Left kidney (tissue), 1 donor: ENCODE measurements at regions not wholly inside any gene's neighbourhood (a gene's known extent, or its start where the extent isn't known, plus 50 kb on each side); places are given as distances from the start of the nearest gene placed in this dataset.

Experiments
- DNase-seq: peaks from one replicate; pipeline ENCODE4 v3.0.0-alpha.2; 2013

- no peak for DNase-seq
These were observed 51.7 kb upstream of the HES1 start for GRCh38 chr3:194084284-194084683.
